ENCODE measurements at regions not wholly inside any gene's neighbourhood (a gene's known extent, or its start where the extent isn't known, plus 50 kb on each side); places are given as distances from the start of the nearest gene placed in this dataset.
A peak's percentile ranks its signal among the peaks of the same experiment; 100 is the strongest.

DNA sequence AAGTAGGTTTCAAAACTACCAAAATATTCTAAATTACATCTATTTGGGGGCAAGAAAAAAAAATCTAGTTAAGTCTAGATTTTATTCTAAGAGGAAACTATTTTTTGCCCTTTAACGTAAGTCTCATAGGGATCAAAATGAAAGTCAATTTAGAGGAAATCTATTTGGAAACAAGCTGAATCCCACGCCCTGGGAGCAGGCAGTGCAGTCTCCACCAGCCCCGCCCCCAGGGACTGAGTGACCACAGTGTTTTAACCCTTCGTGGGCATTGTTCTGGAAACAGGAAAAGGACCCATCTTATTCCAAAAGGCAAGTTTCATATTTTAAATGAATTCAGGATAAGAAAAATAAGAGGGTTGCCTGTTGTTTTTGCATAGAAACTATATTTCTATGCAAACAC, 209.7 kb downstream of the SPRY2 start:
- peak; percentile 62 for DNase-seq (ENCODE audit: low spot score)

DNA sequence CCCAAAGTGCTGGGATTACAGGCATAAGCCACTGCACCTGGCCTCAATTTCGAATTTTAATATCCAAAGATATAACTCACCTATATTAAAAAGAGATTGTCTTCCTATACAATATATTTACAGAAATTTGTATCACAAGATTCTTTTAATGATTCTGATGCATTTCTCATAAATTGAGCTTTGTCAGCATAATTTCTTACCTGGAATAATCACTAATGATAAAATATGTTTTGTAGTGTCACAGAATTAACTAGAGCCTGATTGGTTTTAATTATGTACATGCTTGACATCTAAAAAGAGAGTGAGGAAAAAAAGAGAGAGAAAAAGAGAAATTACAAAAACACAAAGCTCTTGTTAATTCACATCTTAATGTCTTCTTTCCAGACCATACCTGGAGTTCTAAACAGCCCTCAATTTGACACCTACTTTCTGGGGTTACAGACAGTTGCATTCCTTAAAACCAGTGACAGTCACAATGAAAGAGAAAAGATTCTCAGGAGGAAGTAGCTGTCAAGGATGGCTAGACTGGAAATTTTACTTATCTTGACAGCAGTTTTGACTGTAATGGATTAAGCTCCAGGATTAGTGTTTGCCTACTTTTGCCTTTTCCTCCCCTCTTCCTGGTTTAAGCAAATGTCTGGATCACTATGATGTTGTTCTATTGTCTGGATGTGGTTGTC, 214.4 kb downstream of the SPRY2 start:
- no peak for DNase-seq (ENCODE audit: low spot score)

DNA sequence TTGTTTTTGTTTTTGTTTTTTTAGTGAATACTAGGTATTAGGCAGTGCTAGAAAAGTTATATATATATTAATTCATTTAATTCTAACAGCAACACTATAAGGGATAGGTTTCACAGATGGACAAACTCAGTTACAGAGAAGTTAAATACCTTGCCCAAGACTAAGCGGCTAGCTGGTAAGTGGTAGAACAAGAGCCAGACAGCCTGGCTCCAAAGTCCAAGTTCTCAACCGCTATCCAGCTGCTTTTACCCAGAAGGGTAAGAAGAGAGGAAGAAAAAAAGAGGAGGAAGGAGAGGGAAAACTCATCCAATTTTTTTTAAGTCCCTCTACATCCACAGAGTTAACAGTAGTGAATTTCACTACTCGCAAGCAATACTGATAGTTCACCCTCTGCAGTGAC, 217.0 kb downstream of the SPRY2 start:
- DNase-seq (ENCODE audit: low spot score) = no peak

DNA sequence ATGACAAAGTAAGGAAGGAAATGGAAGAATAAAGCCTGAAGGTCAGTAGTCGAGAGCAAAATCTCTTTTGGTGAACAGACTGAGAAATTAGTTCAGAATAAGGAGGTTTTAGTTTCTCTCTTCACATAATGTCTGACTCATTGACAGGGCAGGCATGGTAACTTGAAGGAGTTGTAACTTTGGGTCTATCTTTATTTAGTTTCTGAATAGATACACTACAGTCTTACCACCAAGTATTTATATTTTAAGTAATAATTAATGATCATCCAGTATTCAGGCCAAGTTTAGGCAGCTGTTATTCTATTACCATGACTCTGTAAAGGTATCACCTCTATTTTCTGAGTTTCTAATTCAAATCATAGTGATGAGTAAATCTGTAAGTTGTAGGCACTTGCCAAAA, 219.9 kb downstream of the SPRY2 start:
- no peak for DNase-seq (ENCODE audit: low spot score)

DNA sequence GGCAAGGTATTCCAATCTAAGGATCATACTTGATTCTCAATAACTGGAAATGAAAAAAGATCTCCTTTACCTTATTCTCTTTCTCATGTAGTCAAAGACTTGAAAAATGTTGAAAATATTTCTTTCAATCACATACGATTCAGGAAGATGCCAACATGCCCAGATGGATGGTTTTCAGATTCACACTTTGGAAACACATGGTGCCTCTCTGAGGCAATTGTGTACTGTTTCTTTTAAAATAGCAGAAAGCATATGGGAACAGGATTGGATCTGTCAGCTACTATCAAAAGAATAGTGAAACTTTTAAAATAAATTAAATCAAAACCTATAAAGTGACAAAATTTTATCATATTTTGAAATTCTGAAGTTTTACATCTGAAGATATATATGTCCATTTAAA, 222.4 kb downstream of the SPRY2 start:
- DNase-seq (ENCODE audit: low spot score) = no peak

- DNase-seq (ENCODE audit: low spot score) = no peak
These were observed 222.8 kb downstream of the SPRY2 start for GRCh38 chr13:80118099-80118498.

- no peak for DNase-seq (ENCODE audit: low spot score)
These were observed 223.4 kb downstream of the SPRY2 start for GRCh38 chr13:80117515-80117914.

DNA sequence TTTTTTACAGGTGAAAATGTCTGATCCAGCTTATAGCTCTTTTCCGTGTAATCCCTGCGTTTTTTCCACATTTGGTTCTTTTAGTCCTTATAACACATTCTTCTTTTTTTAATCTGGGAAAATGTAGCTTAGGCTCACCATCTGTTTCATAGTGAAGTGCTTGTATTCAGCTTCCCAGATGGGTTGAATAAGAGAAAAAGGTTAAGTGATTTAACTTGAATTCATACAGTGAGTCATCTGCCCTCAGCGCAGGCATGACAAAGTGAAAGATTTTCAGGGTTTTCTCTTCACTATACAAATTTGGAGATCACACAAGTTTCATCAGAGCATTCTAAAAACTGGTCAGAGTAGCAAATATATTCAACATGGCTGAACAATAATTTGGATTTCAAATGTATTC, 224.8 kb downstream of the SPRY2 start:
- no peak for DNase-seq (ENCODE audit: low spot score)

- DNase-seq (ENCODE audit: low spot score) = no peak
These were observed 225.3 kb downstream of the SPRY2 start for GRCh38 chr13:80115616-80116015.

DNA sequence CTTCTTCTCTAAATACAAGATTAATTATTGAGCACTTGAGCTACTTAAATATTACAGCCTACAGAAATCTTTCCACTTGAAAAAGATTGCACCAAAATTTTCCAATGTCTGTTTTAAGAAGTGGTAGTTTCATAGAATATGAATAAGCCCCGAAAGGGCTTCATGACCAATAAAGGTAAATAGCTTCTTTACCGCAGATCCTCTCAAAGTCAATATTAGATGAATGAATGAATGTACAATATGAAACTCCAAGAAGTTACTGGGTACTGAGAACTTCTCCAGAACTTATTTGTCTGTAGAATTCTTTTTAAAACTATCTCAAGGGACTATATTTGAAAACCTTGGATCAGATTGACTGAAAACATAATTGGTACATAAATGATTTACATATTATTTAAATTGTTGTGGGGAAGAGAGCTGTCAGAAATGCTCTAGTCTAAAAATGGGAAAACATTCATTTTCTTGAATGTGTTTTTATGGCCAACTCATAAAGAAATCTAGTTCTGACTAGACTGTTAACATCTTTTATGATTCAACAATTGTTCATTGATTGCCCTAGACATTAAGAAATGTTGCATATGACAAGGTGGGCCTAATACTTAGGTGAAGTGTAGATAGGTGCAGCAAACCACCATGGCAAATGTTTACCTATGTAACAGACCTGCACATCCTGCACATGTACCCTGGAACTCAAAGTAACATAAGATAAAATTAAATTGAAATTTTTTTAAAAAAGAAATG, 227.0 kb downstream of the SPRY2 start:
- no peak for DNase-seq (ENCODE audit: low spot score)

GRCh38 chr13:80109303-80109702, 231.6 kb downstream of the SPRY2 start:
- DNase-seq (ENCODE audit: low spot score) = no peak

DNA sequence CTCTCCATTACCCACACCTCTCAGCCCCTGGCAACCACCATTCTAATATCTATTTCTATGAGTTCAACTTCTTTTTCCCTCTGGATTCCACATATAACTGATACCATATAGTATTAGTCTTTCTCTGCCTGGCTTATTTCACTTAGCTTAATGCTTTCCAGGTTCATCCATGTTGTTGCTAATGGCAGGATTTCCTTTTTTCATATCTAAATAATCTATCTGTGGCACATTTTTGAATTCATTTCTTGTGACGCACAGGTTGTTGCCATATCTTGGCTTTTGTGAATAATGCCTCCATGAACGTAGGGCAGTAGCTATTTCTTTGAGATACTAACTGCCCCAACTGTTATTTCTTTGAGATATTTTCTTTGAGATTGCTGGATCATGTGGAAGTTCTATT, 235.6 kb downstream of the SPRY2 start:
- DNase-seq (ENCODE audit: low spot score) = no peak

DNA sequence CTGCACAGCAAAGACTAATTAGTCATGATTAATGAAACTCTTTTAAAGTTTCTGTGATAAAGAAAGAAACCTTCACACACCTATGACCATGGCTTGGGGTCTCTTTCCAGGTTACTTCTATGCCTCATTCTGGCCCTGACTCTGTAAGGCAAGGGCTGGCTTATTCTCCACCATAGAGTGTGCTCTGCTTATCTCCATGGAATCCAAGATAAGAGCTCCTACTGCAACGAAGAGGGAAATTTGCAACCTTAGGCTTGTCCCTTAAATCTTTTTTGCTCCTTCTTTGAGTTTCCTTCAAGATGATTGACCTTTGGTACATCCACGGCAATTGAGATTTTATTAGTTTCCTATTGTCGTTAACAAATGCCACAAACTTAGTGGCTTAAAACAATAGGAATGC, 239.9 kb downstream of the SPRY2 start:
- DNase-seq (ENCODE audit: low spot score) = no peak

- no peak for DNase-seq (ENCODE audit: low spot score)
These were observed 240.3 kb downstream of the SPRY2 start for GRCh38 chr13:80100636-80101035.

- DNase-seq (ENCODE audit: low spot score) = no peak
These were observed 243.4 kb downstream of the SPRY2 start for GRCh38 chr13:80097561-80097960.

GRCh38 chr13:80096383-80096782, 244.5 kb downstream of the SPRY2 start:
- DNase-seq (ENCODE audit: low spot score) = no peak

DNA sequence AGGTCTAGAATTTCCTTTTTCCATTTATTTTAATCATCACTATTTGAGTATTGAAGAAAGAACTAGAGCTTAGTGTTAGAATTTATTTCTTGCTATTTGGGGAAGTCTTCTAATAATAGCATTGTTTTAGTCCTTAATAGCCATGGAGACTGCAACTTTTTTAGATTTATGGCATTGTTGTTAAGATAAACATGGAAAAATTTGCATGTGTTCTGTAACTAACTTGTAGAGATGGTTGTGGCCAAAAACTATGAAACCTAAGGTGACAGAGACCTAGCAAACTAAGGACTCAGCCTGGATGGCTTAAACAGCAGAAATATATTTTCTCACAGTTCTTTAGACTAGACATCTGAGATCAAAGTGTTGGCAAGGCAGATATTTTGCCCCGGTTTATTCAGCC, 246.4 kb downstream of the SPRY2 start:
- DNase-seq (ENCODE audit: low spot score) = no peak

GRCh38 chr13:80093888-80094287, 247.0 kb downstream of the SPRY2 start:
- no peak for DNase-seq (ENCODE audit: low spot score)

GRCh38 chr13:80086304-80086721, 254.6 kb downstream of the SPRY2 start:
- DNase-seq (ENCODE audit: low spot score) = no peak

DNA sequence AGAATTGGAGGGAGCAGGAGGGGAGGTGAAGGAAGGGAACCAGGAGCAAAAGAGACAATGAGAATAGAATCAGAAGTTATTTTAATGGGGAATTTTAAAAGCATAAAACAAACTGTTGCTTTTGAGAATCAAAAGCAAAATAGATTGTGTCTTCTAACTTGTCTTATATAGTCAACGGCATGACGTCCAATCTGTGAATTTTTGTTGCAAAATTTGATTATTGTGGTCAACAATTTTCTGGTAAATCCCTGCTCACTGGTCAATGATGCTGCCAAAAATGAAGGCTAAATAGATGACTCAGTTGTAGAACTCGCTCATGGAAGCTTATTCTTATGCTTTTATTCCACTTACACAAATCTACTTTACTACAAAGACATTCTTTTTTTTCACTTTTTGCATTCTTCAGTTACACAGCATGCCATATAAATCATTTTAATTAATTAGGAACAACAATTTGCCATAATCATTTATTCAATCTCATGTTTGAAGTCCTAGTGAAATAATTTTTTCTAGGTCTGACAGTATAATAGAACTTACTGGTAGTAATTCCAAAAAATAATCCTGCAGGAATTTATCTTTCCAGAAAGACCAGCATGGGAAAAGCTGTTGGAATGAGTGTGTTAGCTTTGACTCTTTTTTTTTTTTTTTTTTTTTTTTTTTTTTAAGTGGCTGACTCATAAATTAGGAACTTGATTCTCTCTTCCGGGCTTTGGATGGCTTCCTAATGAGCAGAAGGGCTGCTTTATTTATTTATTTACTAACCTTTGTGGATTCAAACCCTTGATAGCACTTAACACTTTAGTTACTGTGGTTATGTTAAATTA, 256.9 kb downstream of the SPRY2 start:
- no peak for DNase-seq (ENCODE audit: low spot score)

DNA sequence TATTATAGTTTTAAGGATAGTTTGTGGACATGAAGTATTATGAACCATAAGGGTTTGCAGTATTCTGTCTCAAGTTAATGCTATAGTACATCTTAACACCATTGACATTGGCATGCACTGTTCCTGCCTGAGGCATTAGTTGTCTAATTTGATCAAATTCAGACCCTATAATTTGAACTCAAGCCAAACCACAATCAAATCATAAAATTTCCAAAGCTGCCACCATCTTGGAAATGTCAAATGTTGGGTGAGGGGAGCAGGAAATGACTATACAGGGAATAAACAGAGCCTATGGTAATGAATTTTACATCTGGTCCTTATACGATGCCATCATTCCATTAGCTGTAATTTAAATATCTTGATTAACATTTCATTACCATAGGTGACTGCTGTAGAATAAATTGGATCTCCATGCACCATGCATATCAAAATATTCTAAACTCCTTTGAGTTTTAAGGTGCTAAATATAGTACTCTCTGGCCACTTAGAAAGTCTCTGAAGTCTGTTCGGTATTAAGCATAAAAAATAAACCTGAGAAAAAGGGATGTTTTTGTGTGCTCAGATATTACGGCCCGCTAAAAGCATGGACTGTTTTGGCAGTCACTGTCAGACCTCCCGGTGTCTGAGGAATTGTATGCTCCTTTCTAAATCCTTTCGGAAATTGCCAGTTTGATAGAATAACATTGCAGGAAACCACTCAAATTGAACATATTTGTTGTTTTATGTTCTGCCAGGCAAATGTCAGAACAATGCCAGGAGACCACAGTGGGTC, 257.7 kb downstream of the SPRY2 start:
- DNase-seq (ENCODE audit: low spot score) = no peak

Measured in mucosa of gallbladder (tissue), 1 donor.